Endothelial cell of umbilical vein (primary cell): ENCODE measurements at regions not wholly inside any gene's neighbourhood (a gene's known extent, or its start where the extent isn't known, plus 50 kb on each side); places are given as distances from the start of the nearest gene placed in this dataset.

Experiments
- BruUV-seq: library from RNA; stranded (reverse); fragments of 400-500 nt; replicated peaks from 2 replicates; lab custom pipeline; 2021; lab: Mats Ljungman, UMichigan
- CTCF ChIA-PET: fragments of 300-600, 350-600 bp; sonication (Branson Sonifier 250); formaldehyde crosslinking; loops from one replicate; lab custom pipeline; 2021; ENCODE audit warnings: antibody characterized with exemption, inconsistent platforms; lab: Charles Lee
- POLR2A ChIA-PET: fragments of 300-600, 350-600 bp; sonication (Branson Sonifier 250); formaldehyde crosslinking; loops from one replicate; lab custom pipeline; 2021; ENCODE audit warnings: antibody characterized with exemption, inconsistent platforms; lab: Charles Lee
- DNase-seq: peaks from one replicate; pipeline ENCODE4 v3.0.0-alpha.2; 2011; ENCODE audit warnings: low read depth, low spot score
- FAIRE-seq: peaks from 2 replicates; lab custom pipeline; 2011; peaks lifted over from hg19 to GRCh38; lab: Jason Lieb, UNC
- H2AFZ ChIP-seq: 2 replicates; pipeline ENCODE4 v1.6.0; 2012; ENCODE audit warnings: low read depth, low read length, control low read depth, inconsistent platforms
- H3K27ac ChIP-seq: 2 replicates; pipeline ENCODE4 v1.5.1; 2011; ENCODE audit warnings: low read depth, mild to moderate bottlenecking, control low read depth, low read length, moderate library complexity; ENCODE audit not compliant: insufficient read depth
- H3K27me3 ChIP-seq, 2 experiments: 2 replicates each; pipeline versions ENCODE4 v1.6.0 to v1.6.1; 2011; ENCODE audit warnings: low read length in 2 of 2, mixed read lengths in 1 of 2; ENCODE audit not compliant: control insufficient read depth in 2 of 2, insufficient read depth in 2 of 2
- H3K36me3 ChIP-seq, 2 experiments: 2 replicates in 1 of 2; 3 replicates in 1 of 2; pipeline ENCODE4 v1.5.1; 2011; ENCODE audit warnings: low read length in 2 of 2, mild to moderate bottlenecking in 1 of 2, moderate library complexity in 1 of 2; ENCODE audit not compliant: control insufficient read depth in 2 of 2, insufficient read depth in 2 of 2; ENCODE audit errors: extremely low read depth in 1 of 2
- H3K4me1 ChIP-seq: 3 replicates; pipeline ENCODE4 v1.5.1; 2011; ENCODE audit warnings: mild to moderate bottlenecking, low read length; ENCODE audit not compliant: control insufficient read depth, insufficient read depth; ENCODE audit errors: extremely low read depth
- H3K4me2 ChIP-seq: 2 replicates; pipeline ENCODE4 v1.6.1; 2011; ENCODE audit warnings: low read length, control low read depth, mixed read lengths; ENCODE audit not compliant: insufficient read depth
- H3K4me3 ChIP-seq, 3 experiments: fragments of 200-600 bp in 1 of 3; sonication (generic), shearing (Covaris generic) in 1 of 3; replicated peaks in 1 of 3; 2 replicates each; pipeline ENCODE4 v1.5.1; 2011 to 2016; ENCODE audit warnings: control low read depth in 3 of 3, low read length in 3 of 3, mild to moderate bottlenecking in 2 of 3, inconsistent platforms in 1 of 3, low read depth in 1 of 3, moderate library complexity in 1 of 3; ENCODE audit not compliant: insufficient read depth in 1 of 3
- H3K79me2 ChIP-seq: 2 replicates; pipeline ENCODE4 v1.6.0; 2012; ENCODE audit warnings: low read length, inconsistent platforms; ENCODE audit not compliant: control insufficient read depth, insufficient read depth
- H3K9ac ChIP-seq: replicated peaks from 2 replicates; pipeline ENCODE3; 2011; ENCODE audit warnings: low read length, control low read depth; ENCODE audit not compliant: insufficient read depth; ENCODE audit errors: extremely low read depth
- H3K9me1 ChIP-seq: replicated peaks from 3 replicates; pipeline ENCODE4 v1.6.0; 2011; ENCODE audit warnings: mild to moderate bottlenecking, low read length; ENCODE audit not compliant: control insufficient read depth, insufficient read depth; ENCODE audit errors: extremely low read depth
- H3K9me3 ChIP-seq: replicated peaks from 2 replicates; pipeline ENCODE4 v1.5.1; 2012; ENCODE audit warnings: low read length, inconsistent platforms; ENCODE audit not compliant: control insufficient read depth, insufficient read depth
- H4K20me1 ChIP-seq: replicated peaks from 2 replicates; pipeline ENCODE3; 2011; ENCODE audit warnings: mild to moderate bottlenecking, low read length; ENCODE audit not compliant: control insufficient read depth, insufficient read depth; ENCODE audit errors: extremely low read depth
- EZH2 ChIP-seq: IDR thresholded peaks from 2 replicates; pipeline ENCODE4 v1.6.1; 2012; ENCODE audit warnings: borderline replicate concordance, low read depth, mild to moderate bottlenecking, moderate library complexity, low read length, inconsistent platforms; ENCODE audit not compliant: severe bottlenecking
- FOS ChIP-seq: IDR thresholded peaks from 2 replicates; pipeline ENCODE4 v1.6.1; 2011; ENCODE audit warnings: mild to moderate bottlenecking, low read length, moderate library complexity, borderline replicate concordance; ENCODE audit not compliant: insufficient read depth
- GATA2 ChIP-seq: IDR thresholded peaks from 2 replicates; pipeline ENCODE4 v1.7.0; 2011; ENCODE audit warnings: low read depth, mild to moderate bottlenecking, moderate library complexity, mixed read lengths, low read length; ENCODE audit not compliant: insufficient read length, insufficient read depth
- JUN ChIP-seq: IDR thresholded peaks from 2 replicates; pipeline ENCODE4 v1.6.1; 2011; ENCODE audit warnings: borderline replicate concordance, low read depth; ENCODE audit not compliant: insufficient read length, insufficient read depth
- MYC ChIP-seq: IDR thresholded peaks from one replicate; pipeline ENCODE4 v1.6.1; 2011; ENCODE audit warnings: mild to moderate bottlenecking, low read depth, low read length
- POLR2A ChIP-seq: IDR thresholded peaks from 2 replicates; pipeline ENCODE4 v1.6.1; 2012; ENCODE audit warnings: low read depth, mild to moderate bottlenecking, control low read depth, low read length
- POLR2AphosphoS5 ChIP-seq: IDR thresholded peaks from 2 replicates; pipeline ENCODE4 v1.6.1; 2012; ENCODE audit warnings: low read depth, mild to moderate bottlenecking, control low read depth, low read length, moderate library complexity; ENCODE audit not compliant: insufficient read depth
- dilution Hi-C: fragments of 300-500 bp; cut with MboI; formaldehyde crosslinking; loops from one replicate; pipeline ENCODE4 v1.15.0; 2019; ENCODE audit warnings: low sequenced_read_pairs; ENCODE audit not compliant: extremely low pct_ligation_motif_present
- intact Hi-C: fragments of 100-400 bp; cut with micrococcal nuclease; formaldehyde crosslinking; loops from one replicate; pipeline ENCODE4 v1.10.0; 2022
- TF ChIP-seq, protein P1 (sequence below), 2 donors: IDR thresholded peaks; 1 replicate in 1 of 2; 2 replicates in 1 of 2; pipeline ENCODE4 v1.5.1; 2011; ENCODE audit warnings: low read length in 2 of 2, mild to moderate bottlenecking in 2 of 2, moderate library complexity in 2 of 2, control low read depth in 1 of 2, inconsistent platforms in 1 of 2, low read depth in 1 of 2; ENCODE audit not compliant: insufficient read depth in 1 of 2; ENCODE audit errors: extremely low read depth in 1 of 2
- TF ChIP-seq, protein P2 (sequence below): IDR thresholded peaks from 2 replicates; pipeline ENCODE4 v1.6.1; 2011; ENCODE audit not compliant: insufficient read depth, insufficient read length

DNA sequence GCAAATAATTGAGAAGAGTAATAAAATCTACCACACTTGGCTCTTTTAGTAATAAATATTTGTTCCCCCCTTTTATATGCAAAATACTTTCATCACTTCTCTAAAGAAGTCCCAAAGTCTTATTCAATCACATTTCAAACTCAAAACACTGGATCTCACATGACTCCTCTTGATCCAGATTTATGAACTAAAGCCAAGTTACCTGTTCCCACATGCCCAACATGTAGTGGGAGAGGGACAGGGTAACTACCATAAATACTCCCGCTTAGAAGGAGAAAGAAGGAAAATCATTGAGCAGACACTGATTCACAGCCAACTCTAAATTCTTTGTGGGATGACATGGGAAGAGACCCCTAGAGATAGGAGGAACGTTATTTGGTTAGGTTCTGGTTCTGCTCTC, 64.9 kb upstream of the PMFBP1 start:
- H3K4me3 ChIP-seq = no peak overlapping the region
- FAIRE-seq = no peak
- ChIA-PET CTCF (interaction anchor here (1.0 to 1.2 kb wide), 2 partner anchors 112 to 226 kb away, joined by 3 to 5 read pairs; no protein-coding TSS in a partner anchor), POLR2A (no interaction called here)
- dilution Hi-C loops (no loop called here), intact Hi-C loops (no loop called here)
- H3K9ac ChIP-seq = no peak overlapping the region
- no peaks in the 10 kb centered on the region for H4K20me1 ChIP-seq
- no TSS peak for BruUV-seq
- H3K27me3 ChIP-seq = no peaks in the 10 kb centered on the region
- H2AFZ ChIP-seq = no peak overlapping the region
- H3K9me1 ChIP-seq = no peaks in the 10 kb centered on the region
- H3K4me2 ChIP-seq = no peak overlapping the region
- no peaks in the 10 kb centered on the region for H3K79me2 ChIP-seq
- no peaks in the 10 kb centered on the region for H3K4me1 ChIP-seq
- no peak for DNase-seq
- H3K36me3 ChIP-seq = no peaks in the 10 kb centered on the region
- H3K9me3 ChIP-seq = no peaks in the 10 kb centered on the region
- TF ChIP-seq POLR2A (no peak), POLR2AphosphoS5 (no peak), FOS (no peak), MYC (no peak), GATA2 (no peak), EZH2 (no peak), JUN (no peak)
- TF ChIP-seq, protein P1, sequence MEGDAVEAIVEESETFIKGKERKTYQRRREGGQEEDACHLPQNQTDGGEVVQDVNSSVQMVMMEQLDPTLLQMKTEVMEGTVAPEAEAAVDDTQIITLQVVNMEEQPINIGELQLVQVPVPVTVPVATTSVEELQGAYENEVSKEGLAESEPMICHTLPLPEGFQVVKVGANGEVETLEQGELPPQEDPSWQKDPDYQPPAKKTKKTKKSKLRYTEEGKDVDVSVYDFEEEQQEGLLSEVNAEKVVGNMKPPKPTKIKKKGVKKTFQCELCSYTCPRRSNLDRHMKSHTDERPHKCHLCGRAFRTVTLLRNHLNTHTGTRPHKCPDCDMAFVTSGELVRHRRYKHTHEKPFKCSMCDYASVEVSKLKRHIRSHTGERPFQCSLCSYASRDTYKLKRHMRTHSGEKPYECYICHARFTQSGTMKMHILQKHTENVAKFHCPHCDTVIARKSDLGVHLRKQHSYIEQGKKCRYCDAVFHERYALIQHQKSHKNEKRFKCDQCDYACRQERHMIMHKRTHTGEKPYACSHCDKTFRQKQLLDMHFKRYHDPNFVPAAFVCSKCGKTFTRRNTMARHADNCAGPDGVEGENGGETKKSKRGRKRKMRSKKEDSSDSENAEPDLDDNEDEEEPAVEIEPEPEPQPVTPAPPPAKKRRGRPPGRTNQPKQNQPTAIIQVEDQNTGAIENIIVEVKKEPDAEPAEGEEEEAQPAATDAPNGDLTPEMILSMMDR (IDR thresholded peaks at IDR 0.05; ENCODE audit: extremely low read depth in 1 of 2, insufficient read depth in 1 of 2, low read depth in 1 of 2, low read length in 2 of 2) = no peak
- TF ChIP-seq, protein P2, sequence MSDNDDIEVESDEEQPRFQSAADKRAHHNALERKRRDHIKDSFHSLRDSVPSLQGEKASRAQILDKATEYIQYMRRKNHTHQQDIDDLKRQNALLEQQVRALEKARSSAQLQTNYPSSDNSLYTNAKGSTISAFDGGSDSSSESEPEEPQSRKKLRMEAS = no peak
- no peak overlapping the region for H3K27ac ChIP-seq
